Omental fat pad (tissue), 3 donors: ENCODE measurements at regions not wholly inside any gene's neighbourhood (a gene's known extent, or its start where the extent isn't known, plus 50 kb on each side); places are given as distances from the start of the nearest gene placed in this dataset.

Experiments
- ATAC-seq: fragments of 150-250 bp; one replicate; pipeline ENCODE4 v1.9.1; 2016; ENCODE audit warnings: mild to moderate bottlenecking, moderate library complexity; ENCODE audit not compliant: low FRiP score
- DNase-seq: peaks from one replicate; pipeline ENCODE4 v3.0.0-alpha.2; 2019; ENCODE audit warnings: low spot score
- CTCF ChIP-seq, 3 donors: fragments of 450-650 bp; IDR thresholded peaks; one replicate each; pipeline ENCODE4 v1.5.1; 2016 to 2017; ENCODE audit warnings: antibody characterized with exemption in 3 of 3, mild to moderate bottlenecking in 3 of 3, moderate library complexity in 2 of 3

GRCh38 chr3:160128056-160128455 lies 97.2 kb upstream of the C3orf80 start:
- no peak for DNase-seq
- ATAC-seq: no peak
- no peak for TF ChIP-seq CTCF (IDR thresholded peaks at IDR 0.05)

- no peak for TF ChIP-seq CTCF (IDR thresholded peaks at IDR 0.05)
- DNase-seq (no peak), ATAC-seq (peak; percentile 71)
Observed at GRCh38 chr3:160129459-160130061, 95.7 kb upstream of the C3orf80 start.

GRCh38 chr3:160130071-160130470 lies 95.2 kb upstream of the C3orf80 start:
- TF ChIP-seq CTCF (IDR thresholded peaks at IDR 0.05): no peak
- DNase-seq (no peak), ATAC-seq (no peak)

- DNase-seq: no peak
- no peak for ATAC-seq
- no peak for TF ChIP-seq CTCF (IDR thresholded peaks at IDR 0.05)
Observed at GRCh38 chr3:160130950-160131349, 94.3 kb upstream of the C3orf80 start.

GRCh38 chr3:160132226-160132625 lies 93.0 kb upstream of the C3orf80 start:
- TF ChIP-seq CTCF (IDR thresholded peaks at IDR 0.05): no peak

GRCh38 chr3:160133757-160134156 lies 91.5 kb upstream of the C3orf80 start:
- no peak for TF ChIP-seq CTCF (IDR thresholded peaks at IDR 0.05)
- ATAC-seq (no peak), DNase-seq (no peak)

More at GRCh38 chr3:160132226-160132625, 93.0 kb upstream of the C3orf80 start:
- DNase-seq: no peak
- ATAC-seq: no peak

- no peak for ATAC-seq
Observed at GRCh38 chr3:160134454-160134853, 90.8 kb upstream of the C3orf80 start.

More at GRCh38 chr3:160134454-160134853, 90.8 kb upstream of the C3orf80 start:
- no peak for TF ChIP-seq CTCF (IDR thresholded peaks at IDR 0.05)
- no peak for DNase-seq
